PC-9 (cell line): ENCODE measurements at regions not wholly inside any gene's neighbourhood (a gene's known extent, or its start where the extent isn't known, plus 50 kb on each side); places are given as distances from the start of the nearest gene placed in this dataset.

Experiments
- EZH2 ChIP-seq: fragments of 200-600 bp; sonication (generic); IDR thresholded peaks from 2 replicates; pipeline ENCODE4 v1.8.0; 2017; ENCODE audit warnings: antibody characterized with exemption, low read depth
- TF ChIP-seq, protein P1 (sequence below): fragments of 200-600 bp; sonication (generic); conservative IDR thresholded peaks from 2 replicates; pipeline ENCODE4 v1.6.1; 2017; ENCODE audit warnings: mixed run types, antibody characterized with exemption, mild to moderate bottlenecking, moderate library complexity

DNA sequence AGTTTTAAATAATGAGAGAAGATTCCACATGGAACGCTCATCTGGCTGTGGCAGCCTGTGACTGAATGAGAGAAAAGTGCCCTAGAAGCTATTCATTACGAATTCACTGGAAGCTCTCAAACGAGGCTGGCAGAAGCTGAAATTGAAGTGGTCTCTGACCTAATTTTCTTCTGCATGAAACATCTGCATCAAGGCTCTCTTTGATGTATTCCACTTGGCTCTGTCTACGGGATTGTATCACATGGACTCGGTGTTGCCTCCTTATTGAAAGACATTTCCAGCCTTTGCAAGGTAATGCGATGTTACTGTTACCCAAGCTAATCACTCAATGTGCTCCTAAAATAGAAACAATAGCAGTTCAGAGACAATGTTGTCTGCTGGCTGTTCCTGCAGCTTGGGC, 246.9 kb upstream of the ZNF462 start:
- TF ChIP-seq, protein P1, sequence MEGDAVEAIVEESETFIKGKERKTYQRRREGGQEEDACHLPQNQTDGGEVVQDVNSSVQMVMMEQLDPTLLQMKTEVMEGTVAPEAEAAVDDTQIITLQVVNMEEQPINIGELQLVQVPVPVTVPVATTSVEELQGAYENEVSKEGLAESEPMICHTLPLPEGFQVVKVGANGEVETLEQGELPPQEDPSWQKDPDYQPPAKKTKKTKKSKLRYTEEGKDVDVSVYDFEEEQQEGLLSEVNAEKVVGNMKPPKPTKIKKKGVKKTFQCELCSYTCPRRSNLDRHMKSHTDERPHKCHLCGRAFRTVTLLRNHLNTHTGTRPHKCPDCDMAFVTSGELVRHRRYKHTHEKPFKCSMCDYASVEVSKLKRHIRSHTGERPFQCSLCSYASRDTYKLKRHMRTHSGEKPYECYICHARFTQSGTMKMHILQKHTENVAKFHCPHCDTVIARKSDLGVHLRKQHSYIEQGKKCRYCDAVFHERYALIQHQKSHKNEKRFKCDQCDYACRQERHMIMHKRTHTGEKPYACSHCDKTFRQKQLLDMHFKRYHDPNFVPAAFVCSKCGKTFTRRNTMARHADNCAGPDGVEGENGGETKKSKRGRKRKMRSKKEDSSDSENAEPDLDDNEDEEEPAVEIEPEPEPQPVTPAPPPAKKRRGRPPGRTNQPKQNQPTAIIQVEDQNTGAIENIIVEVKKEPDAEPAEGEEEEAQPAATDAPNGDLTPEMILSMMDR: no peak
- TF ChIP-seq EZH2: no peak
